ENCODE measurements at regions not wholly inside any gene's neighbourhood (a gene's known extent, or its start where the extent isn't known, plus 50 kb on each side); places are given as distances from the start of the nearest gene placed in this dataset.

DNA sequence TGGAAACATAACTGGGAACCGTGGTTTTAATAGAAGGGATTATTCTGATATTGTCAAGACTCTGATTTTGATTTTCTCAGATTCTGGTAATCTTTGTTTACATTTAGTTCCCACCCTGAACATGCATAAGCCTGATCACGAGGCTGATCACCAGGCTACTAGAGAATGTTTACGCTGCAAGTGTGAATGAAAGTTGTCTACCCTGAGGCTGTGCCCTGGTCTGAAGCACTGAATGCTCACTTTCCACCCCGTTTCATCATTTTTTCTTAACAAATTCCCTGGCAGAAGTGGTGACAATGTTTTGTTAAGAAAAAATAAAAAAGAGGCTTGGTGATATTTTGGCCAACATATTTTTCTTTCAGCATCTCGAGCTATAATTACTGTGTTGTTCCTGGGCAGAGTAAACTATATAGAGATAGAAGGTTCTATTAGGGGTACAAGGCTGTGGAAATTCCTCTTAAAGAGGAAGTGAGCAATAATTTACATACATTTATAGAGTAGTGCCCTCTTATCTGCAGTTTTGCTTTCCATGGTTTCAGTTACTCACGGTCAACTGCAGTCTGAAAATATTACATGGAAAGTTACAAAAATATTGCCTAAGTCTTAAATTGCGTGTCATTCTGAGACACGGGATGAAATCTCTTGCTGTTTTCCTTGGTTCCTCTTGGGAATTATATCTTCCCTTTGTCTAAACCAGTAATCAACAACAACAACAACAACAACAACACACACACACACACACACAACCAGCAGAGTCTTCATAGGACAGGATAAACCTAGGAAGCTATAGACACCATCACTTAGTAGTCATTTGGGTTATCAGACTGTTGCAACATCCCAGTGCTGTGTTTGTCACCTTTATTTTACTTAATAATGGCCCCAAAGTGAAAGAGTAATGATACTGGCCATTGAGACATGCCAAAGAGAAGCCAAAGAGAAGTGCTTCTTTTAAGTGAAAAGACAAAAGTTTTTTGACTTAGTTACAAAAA lies 566.6 kb upstream of the CITED2 start:
- intact Hi-C loops (cut with micrococcal nuclease): loop anchor here (5.0 kb wide), 1 partner anchor 569 kb away; the partner anchor contains the start of gene CITED2
- H3K4me3 Mint-ChIP-seq: peak overlapping the region; percentile 4
- peak overlapping the region; percentile 75 for H3K27ac Mint-ChIP-seq
- H3K4me1 Mint-ChIP-seq (ENCODE audit: low read depth): peaks cover 30% of the 10 kb centered on the region
- no peaks in the 10 kb centered on the region for H3K9me3 Mint-ChIP-seq
- H3K27me3 Mint-ChIP-seq: no peaks in the 10 kb centered on the region
- no peaks in the 10 kb centered on the region for H3K36me3 Mint-ChIP-seq (ENCODE audit: low read depth)

DNA sequence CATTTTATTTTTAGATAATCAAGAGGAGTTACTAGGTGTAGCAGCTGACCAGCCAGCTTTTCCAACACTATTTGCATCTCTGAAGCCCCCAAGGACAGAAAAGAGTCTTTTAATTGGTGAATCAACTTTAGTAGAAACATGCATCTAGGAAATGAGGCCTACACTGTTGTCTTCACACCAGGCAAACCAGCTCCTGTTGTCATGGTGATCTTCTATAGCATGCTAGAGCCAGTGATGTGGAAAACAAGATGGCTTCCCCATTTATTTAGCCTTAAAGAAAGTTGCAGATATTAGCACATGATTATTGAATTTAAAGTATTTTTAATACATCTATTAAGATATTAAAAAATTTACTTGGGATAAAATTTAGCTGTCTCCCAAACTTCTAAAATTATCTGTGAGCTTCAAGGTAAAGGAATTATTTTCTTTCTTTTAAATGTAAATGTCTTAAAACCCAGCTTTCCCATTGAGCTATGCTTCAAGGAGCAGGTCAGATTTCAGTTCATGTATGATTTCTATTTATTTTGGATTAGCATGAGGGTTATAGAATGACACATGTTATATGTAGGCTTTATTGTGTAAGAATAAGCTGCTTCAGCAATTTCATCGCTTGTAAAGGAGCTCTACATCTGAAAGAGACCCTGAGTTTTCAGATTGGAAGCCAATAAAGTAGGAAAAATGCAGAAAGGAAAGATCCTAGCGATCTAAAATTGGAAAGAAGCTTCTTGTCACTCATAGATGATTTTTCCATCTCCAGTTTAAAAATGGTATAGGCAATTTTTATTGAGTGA lies 564.9 kb upstream of the CITED2 start:
- no peaks in the 10 kb centered on the region for H3K36me3 Mint-ChIP-seq (ENCODE audit: low read depth)
- intact Hi-C loops (cut with micrococcal nuclease): no loop called here
- no peaks in the 10 kb centered on the region for H3K27me3 Mint-ChIP-seq
- no peak overlapping the region for H3K27ac Mint-ChIP-seq
- no peaks in the 10 kb centered on the region for H3K9me3 Mint-ChIP-seq
- H3K4me3 Mint-ChIP-seq: no peak overlapping the region
- H3K4me1 Mint-ChIP-seq (ENCODE audit: low read depth): peaks cover 30% of the 10 kb centered on the region

DNA sequence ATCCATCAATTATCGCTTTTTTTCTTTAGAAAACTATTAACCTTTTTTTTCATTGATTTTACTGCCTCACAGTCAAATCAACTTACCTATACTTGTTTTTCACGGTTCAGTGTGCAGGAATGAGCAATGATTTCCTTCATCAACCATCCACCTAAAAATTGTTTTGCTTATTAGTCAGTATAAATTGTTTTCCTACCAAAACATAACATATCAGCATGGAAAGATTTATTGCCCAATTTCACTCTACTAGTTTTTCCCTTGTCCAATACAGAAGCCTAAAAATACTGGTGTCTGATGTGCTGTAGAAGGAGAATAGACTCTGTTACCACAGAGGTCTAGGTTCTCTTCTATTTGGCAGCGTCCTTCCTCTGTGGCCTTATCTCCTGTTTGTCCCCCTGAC lies 558.2 kb upstream of the CITED2 start:
- Mint-ChIP-seq H3K4me1 (ENCODE audit: low read depth) (peaks cover 8% of the 10 kb centered on the region), H3K27me3 (no peaks in the 10 kb centered on the region), H3K4me3 (no peak overlapping the region), H3K27ac (no peak overlapping the region), H3K36me3 (ENCODE audit: low read depth) (no peaks in the 10 kb centered on the region), H3K9me3 (no peaks in the 10 kb centered on the region)
- intact Hi-C loops (cut with micrococcal nuclease): no loop called here

DNA sequence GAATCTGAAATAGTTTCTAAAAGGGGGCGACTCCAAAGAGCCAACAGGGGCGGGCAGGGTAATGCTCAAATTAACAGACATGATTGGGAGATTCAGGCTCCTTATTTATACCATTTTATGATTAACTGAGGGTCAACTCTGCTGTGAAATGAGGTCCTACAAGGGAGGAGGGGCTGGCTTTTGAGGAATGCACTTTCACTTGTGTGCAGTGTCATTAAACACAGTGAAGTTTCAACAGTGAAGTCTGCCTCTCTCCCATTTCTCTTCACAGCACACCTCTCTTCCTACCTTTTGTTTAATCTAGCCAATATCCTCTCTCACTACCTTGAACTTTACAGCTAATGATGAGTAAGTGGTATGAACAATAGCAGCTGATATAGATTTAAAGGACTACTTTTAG lies 557.3 kb upstream of the CITED2 start:
- no peaks in the 10 kb centered on the region for H3K9me3 Mint-ChIP-seq
- H3K4me3 Mint-ChIP-seq: no peak overlapping the region
- intact Hi-C loops (cut with micrococcal nuclease): no loop called here
- no peaks in the 10 kb centered on the region for H3K36me3 Mint-ChIP-seq (ENCODE audit: low read depth)
- H3K4me1 Mint-ChIP-seq (ENCODE audit: low read depth): peaks cover 11% of the 10 kb centered on the region
- no peak overlapping the region for H3K27ac Mint-ChIP-seq
- no peaks in the 10 kb centered on the region for H3K27me3 Mint-ChIP-seq

DNA sequence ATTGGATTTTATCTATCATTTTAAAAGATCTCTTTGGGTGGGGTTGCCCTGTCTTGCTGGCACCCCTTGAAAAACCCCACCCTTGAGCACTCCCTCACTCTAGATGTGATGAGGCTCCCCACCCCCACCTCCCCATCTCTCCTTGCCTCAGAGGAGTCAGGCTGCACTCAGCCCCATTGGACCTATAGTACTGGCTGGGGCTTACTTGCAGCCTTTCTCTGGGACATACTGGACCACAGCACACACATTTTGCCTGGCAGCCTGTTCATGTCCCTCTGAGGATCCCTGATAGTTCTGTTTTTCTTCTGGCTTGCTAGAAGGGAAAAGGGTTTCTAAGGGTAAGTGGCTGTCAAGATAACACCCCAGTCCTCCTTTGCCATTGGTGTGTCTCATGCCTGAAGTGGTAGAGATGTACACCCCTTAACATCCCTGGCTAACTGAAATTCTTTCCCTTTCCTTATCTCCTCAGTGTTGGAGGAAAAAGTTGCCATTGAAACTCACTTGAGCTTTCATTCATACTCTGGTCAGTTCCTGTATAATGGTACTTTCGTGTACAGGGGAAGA lies 553.4 kb upstream of the CITED2 start:
- peaks cover 36% of the 10 kb centered on the region for H3K4me1 Mint-ChIP-seq (ENCODE audit: low read depth)
- H3K27me3 Mint-ChIP-seq: no peaks in the 10 kb centered on the region
- H3K9me3 Mint-ChIP-seq: no peaks in the 10 kb centered on the region
- H3K4me3 Mint-ChIP-seq: no peak overlapping the region
- no peaks in the 10 kb centered on the region for H3K36me3 Mint-ChIP-seq (ENCODE audit: low read depth)
- intact Hi-C loops (cut with micrococcal nuclease): loop anchor here (2.0 kb wide), 1 partner anchor 555 kb away; no protein-coding TSS in a partner anchor
- peak overlapping the region; percentile 39 for H3K27ac Mint-ChIP-seq

DNA sequence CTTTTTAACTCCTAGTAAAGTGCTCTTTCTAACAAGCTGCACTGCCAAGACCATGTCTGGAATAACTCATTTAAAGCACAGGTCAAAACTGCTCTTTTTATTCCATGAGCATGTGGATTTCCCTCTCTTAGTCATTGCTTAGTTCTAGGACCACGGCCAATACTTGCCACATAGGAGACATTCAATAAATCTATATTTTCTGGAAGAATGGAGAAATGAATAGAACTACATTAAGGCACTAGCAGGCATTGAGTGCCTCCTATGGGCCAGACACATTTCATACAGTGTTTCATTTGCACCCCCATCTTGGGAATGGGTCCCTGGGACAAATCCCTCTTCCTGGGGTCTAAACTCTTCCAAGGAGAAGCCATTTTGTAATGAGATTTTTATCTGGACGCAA lies 552.8 kb upstream of the CITED2 start:
- Mint-ChIP-seq H3K4me1 (ENCODE audit: low read depth) (peaks cover 36% of the 10 kb centered on the region), H3K27me3 (no peaks in the 10 kb centered on the region), H3K27ac (no peak overlapping the region), H3K9me3 (no peaks in the 10 kb centered on the region), H3K4me3 (no peak overlapping the region), H3K36me3 (ENCODE audit: low read depth) (no peaks in the 10 kb centered on the region)
- intact Hi-C loops (cut with micrococcal nuclease): no loop called here

DNA sequence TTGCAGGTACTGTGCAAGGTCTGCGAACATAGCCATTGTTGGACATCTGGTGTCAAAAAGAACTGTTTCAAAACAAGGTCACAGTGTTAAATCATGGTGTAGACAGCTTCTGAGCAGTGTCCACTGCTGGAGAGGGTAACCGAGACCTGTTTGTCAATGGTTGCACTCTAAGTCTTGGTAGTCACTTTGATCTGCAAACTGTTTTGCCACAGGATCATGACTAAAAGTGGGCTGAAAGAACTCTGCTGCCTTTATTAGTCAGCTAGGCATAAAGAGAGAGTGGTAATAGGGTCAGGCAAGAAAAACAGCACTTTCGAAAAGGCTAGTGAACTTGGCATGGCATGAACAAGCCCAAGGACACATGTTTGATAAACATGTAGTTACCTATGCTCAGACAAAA lies 552.3 kb upstream of the CITED2 start:
- H3K4me1 Mint-ChIP-seq (ENCODE audit: low read depth): peaks cover 37% of the 10 kb centered on the region
- no peaks in the 10 kb centered on the region for H3K9me3 Mint-ChIP-seq
- no peak overlapping the region for H3K27ac Mint-ChIP-seq
- intact Hi-C loops (cut with micrococcal nuclease): no loop called here
- H3K27me3 Mint-ChIP-seq: no peaks in the 10 kb centered on the region
- H3K36me3 Mint-ChIP-seq (ENCODE audit: low read depth): no peaks in the 10 kb centered on the region
- H3K4me3 Mint-ChIP-seq: no peak overlapping the region

DNA sequence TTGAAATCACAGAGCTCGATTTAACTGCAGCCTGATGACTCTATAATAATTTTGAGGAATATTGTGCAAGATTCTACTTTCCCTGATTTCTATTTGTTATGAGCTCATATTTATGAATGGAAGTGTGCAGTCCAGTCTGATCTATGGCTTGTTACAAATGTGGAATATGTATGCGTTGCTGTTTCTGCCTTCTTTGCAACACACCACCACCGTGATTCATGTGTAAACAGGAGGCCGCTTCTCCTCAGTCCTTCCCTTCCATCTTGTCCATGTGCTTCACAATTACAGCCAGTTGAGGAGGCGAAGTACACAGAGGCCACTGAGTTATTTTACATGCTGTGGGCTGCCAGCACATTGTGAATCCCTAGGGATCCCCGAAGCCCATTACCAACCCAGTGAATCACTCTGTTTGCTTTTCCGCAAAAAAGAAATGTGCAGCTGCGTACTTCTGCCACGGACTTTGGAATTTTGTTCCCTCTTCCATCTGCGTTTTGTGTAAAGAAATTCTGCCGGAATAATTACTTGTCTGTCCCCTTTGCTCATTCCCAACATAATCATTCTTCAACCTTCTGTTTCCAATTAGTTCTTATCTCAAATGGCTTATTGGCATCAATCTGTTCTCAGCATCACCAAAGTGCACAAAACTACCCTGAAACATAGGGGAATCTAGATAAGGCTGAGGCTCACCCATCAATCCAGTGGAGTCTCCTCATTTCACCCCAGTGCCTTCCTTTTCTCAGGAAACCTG lies 551.6 kb upstream of the CITED2 start:
- intact Hi-C loops (cut with micrococcal nuclease): no loop called here
- H3K4me1 Mint-ChIP-seq (ENCODE audit: low read depth): peaks cover 44% of the 10 kb centered on the region
- no peak overlapping the region for H3K4me3 Mint-ChIP-seq
- H3K36me3 Mint-ChIP-seq (ENCODE audit: low read depth): no peaks in the 10 kb centered on the region
- H3K9me3 Mint-ChIP-seq: no peaks in the 10 kb centered on the region
- H3K27me3 Mint-ChIP-seq: no peaks in the 10 kb centered on the region
- no peak overlapping the region for H3K27ac Mint-ChIP-seq

DNA sequence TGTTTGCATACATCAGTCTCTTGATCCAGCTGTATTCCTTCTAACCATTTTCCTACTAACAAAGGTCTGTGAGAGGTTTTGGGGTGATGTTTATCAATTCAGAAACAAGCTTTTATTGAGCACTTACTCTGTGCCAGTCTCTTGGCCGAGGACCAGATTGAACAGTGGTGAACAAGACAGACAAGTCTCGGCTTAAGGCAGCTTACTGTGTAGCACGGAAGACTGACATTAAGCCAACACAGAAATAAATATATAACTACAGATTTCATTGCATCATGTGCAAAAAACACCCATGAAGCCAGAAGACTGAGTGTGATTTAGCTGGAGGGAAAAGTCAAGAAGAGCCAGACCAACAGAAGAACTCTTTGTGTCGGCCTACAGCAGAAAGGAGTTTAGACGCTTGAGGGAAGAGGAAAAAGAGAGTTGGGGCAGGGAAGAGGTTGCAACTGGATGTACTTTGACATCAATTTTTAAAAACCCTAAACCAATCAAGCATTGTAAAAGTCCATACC lies 549.6 kb upstream of the CITED2 start:
- intact Hi-C loops (cut with micrococcal nuclease): no loop called here
- Mint-ChIP-seq H3K4me1 (ENCODE audit: low read depth) (peaks cover 64% of the 10 kb centered on the region), H3K4me3 (no peak overlapping the region), H3K9me3 (no peaks in the 10 kb centered on the region), H3K27ac (peak overlapping the region; percentile 26), H3K36me3 (ENCODE audit: low read depth) (no peaks in the 10 kb centered on the region), H3K27me3 (no peaks in the 10 kb centered on the region)

DNA sequence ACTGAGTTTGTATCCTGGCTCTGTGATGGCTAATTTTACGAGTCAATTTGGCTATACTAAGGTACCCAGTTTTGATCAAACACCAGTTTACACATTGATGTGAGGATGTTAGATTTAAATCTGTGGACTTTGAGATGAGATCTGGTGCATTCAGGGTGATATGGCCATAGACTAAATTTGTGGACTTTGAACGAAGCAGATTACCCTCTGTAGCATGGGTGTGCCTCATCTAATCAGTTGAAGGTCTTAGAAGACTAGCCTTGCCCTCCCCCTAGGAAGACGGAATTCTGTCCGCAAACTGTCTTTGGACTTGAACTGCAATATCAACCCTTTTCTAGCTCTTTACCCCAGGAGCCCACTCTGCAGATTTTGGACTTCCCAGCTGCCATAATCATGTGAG lies 547.8 kb upstream of the CITED2 start:
- H3K27me3 Mint-ChIP-seq: no peaks in the 10 kb centered on the region
- H3K9me3 Mint-ChIP-seq: no peaks in the 10 kb centered on the region
- H3K27ac Mint-ChIP-seq: peak overlapping the region; percentile 33
- no peaks in the 10 kb centered on the region for H3K36me3 Mint-ChIP-seq (ENCODE audit: low read depth)
- H3K4me1 Mint-ChIP-seq (ENCODE audit: low read depth): peaks cover 70% of the 10 kb centered on the region
- intact Hi-C loops (cut with micrococcal nuclease): no loop called here
- H3K4me3 Mint-ChIP-seq: no peak overlapping the region

DNA sequence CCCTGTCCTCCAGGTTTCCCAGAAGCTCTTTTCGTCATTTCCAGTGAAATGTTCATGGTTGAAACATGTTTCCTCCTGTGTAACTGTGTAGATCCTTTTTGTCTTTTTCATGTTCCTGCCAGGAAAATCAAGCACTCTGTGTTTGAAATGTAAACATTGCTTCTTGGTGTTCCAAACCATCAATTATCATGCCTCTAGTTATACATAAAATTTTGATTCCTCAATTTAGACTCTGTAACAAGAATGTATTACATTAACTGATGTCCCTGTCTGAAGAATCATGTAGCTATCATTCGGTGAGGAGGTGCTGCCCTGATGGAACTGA lies 546.3 kb upstream of the CITED2 start:
- no peaks in the 10 kb centered on the region for H3K36me3 Mint-ChIP-seq (ENCODE audit: low read depth)
- intact Hi-C loops (cut with micrococcal nuclease): loop anchor here (2.0 kb wide), 1 partner anchor 546 kb away; the partner anchor contains the start of gene CITED2
- peak overlapping the region; percentile 91 for H3K27ac Mint-ChIP-seq
- no peak overlapping the region for H3K4me3 Mint-ChIP-seq
- H3K27me3 Mint-ChIP-seq: no peaks in the 10 kb centered on the region
- H3K9me3 Mint-ChIP-seq: no peaks in the 10 kb centered on the region
- peaks cover 57% of the 10 kb centered on the region for H3K4me1 Mint-ChIP-seq (ENCODE audit: low read depth)

DNA sequence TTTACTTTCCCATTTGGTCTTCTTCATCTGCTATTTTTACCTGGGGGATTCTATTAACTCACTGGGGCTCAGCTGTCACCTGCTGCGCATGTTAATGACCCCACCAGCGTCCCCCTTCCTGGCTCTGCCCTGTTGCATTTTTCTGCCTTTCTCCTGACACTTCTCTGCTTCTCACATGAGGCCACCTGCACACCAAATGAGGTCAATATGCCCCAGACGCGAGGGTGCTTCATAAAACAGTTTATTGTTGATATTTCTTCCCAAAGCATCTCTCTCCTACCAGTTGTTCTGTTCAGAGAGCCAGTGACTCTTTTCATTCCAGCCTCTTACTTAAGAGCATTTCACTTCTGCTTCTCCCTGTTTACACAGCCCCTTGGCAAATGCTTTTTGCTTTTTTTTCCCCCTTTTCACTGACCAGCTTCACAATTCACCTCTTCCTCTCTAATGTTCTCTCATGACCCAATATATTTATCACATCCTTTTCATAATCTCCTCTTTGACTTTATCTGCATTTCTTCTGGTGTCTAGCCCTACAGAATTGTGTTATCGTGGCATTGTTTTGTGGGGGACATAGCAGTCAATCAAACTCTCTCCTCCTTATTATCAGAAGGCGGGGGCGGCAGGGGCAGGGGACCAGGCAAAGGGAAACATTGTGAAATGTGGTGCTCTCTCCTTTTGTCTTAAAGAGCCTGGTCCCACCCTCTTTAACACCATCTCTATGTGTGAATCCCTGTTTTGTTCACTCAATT lies 545.8 kb upstream of the CITED2 start:
- H3K9me3 Mint-ChIP-seq: no peaks in the 10 kb centered on the region
- no peaks in the 10 kb centered on the region for H3K27me3 Mint-ChIP-seq
- intact Hi-C loops (cut with micrococcal nuclease): loop anchor here (2.0 kb wide), 1 partner anchor 545 kb away; the partner anchor contains the start of gene CITED2
- peak overlapping the region; percentile 73 for H3K4me3 Mint-ChIP-seq
- peaks cover 53% of the 10 kb centered on the region for H3K4me1 Mint-ChIP-seq (ENCODE audit: low read depth)
- H3K27ac Mint-ChIP-seq: peak overlapping the region; percentile 91
- no peaks in the 10 kb centered on the region for H3K36me3 Mint-ChIP-seq (ENCODE audit: low read depth)

All from dendritic cell treated with granulocyte-macrophage colony-stimulating factor and Interleukin-4, amounts not matched to agents 40 ng/mL and 50 ng/mL, for 4 days (primary cell).